HG02970 (cell line): ENCODE measurements at regions not wholly inside any gene's neighbourhood (a gene's known extent, or its start where the extent isn't known, plus 50 kb on each side); places are given as distances from the start of the nearest gene placed in this dataset.

Experiments
- ATAC-seq: cut with Tn5 transposase; IDR thresholded peaks from one replicate; pipeline ENCODE4 v1.9.1; 2021; ENCODE audit warnings: mild to moderate bottlenecking, moderate library complexity, moderate number of reproducible peaks; ENCODE audit not compliant: unreplicated experiment, low FRiP score

DNA sequence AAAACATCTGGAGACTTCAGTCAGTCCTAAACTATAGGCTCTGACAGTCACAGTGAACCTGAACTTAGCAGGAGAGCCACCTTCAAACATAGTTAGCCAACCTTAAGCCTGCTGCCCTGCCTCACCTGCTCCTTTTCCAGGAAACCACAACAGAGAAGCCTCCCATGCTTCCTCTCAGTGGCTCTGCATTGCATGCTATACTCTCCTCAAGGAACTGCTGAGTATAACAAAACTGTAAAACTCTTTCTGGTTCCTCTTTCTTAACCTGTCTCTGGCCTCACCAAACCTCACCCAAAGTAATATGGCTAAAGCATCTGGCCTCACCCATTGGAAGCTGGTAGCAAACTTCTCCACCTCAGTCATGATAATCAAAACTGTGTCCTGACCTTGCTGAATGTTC lies 122.1 kb downstream of the ANKRD50 start:
- no peak for ATAC-seq

DNA sequence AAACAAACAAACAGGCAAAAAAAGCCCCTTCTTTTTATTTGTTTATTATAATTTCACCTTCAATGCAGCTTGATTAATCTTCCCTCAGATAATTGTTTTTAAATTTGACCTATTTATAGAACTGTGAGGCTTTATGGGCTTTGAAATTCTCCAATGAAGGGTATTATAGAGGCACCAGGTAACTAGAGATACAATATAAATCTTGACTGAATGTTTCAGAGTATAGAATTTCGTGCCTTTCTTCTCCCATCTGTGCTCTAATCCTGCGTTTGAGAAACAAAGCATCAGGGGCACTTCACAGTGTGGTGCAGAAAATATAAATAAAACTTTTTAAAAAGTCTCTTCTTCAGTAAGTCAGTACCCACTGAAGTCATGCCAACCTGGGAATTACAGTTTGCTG lies 120.9 kb downstream of the ANKRD50 start:
- ATAC-seq: no peak

- no peak for ATAC-seq
These were observed 119.0 kb downstream of the ANKRD50 start for GRCh38 chr4:124593494-124593893.

DNA sequence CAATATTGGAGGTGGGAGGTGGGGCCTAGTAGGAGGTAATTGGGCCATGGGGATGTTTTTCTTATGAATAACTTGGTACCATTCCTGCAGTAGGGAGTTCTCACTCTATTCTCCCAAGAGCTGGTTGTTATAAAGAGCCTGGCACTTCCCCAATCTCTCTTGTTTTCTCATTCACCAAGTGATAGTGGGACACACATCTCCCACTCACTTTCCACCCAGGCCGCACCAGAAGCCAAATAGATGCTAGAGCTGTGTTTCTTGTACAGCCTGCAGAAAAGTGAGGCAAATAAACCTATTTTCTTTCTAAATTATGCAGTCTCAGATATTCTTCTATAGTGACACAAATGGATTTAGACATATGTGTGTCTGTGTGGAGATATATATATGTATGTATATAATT lies 117.6 kb downstream of the ANKRD50 start:
- ATAC-seq: no peak

DNA sequence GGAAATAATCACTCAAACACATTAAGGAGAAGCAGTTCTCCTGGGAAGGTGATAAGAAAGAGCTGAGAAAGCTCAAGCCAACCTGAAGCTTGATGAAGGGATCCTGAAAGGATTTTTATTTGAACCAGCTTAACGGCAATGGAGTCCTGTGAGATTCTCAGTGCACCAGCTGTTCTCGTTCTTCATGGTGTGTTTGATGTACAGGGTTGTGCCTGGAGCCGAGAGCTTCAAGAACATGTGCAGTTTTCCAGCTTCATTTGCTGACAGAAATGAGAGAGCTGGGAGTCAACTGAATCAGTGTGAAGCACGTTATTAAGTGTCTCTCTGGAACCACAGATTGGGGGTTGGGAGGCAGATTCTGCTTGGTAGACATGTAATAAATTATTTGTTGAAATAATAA lies 115.7 kb downstream of the ANKRD50 start:
- no peak for ATAC-seq

- no peak for ATAC-seq
These were observed 102.3 kb downstream of the ANKRD50 start for GRCh38 chr4:124610211-124610610.
